Activated CD8-positive, alpha-beta T cell treated with anti-CD3 and anti-CD28 coated beads, Interleukin-2, amount 10 ng/mL, durations not matched to agents 7 days and 5 days (primary cell): ENCODE measurements at regions not wholly inside any gene's neighbourhood (a gene's known extent, or its start where the extent isn't known, plus 50 kb on each side); places are given as distances from the start of the nearest gene placed in this dataset.

Experiments used
- ATAC-seq: fragments of 150-1000 bp; cut with Tn5 transposase; one replicate; pipeline ENCODE4 v1.10.0; 2021; ENCODE audit warnings: moderate library complexity
- CTCF ChIA-PET: fragments of 350-600 bp; sonication (Branson Sonifier 250); formaldehyde crosslinking; loops from one replicate; lab custom pipeline; 2021; ENCODE audit warnings: antibody characterized with exemption; lab: Charles Lee
- POLR2A ChIA-PET: fragments of 350-600 bp; sonication (Branson Sonifier 250); formaldehyde crosslinking; loops from one replicate; lab custom pipeline; 2021; ENCODE audit warnings: antibody characterized with exemption; lab: Charles Lee
- DNase-seq: peaks from one replicate; pipeline ENCODE4 v3.0.0-alpha.2; 2020
- H3K27ac Mint-ChIP-seq: one replicate; pipeline ENCODE4 v1.8.0; 2021; ENCODE audit warnings: mild to moderate bottlenecking, mixed read lengths
- H3K27me3 Mint-ChIP-seq: one replicate; pipeline ENCODE4 v1.8.0; 2021; ENCODE audit warnings: low read depth, mixed read lengths
- H3K36me3 Mint-ChIP-seq: one replicate; pipeline ENCODE4 v1.8.0; 2021; ENCODE audit warnings: low read depth, mixed read lengths
- H3K4me1 Mint-ChIP-seq: one replicate; pipeline ENCODE4 v1.8.0; 2021; ENCODE audit warnings: low read depth, mixed read lengths
- H3K4me3 Mint-ChIP-seq: one replicate; pipeline ENCODE4 v1.8.0; 2021; ENCODE audit warnings: mild to moderate bottlenecking, mixed read lengths
- H3K9me3 Mint-ChIP-seq: one replicate; pipeline ENCODE4 v1.8.0; 2022; ENCODE audit warnings: mixed read lengths; ENCODE audit not compliant: insufficient read depth

GRCh38 chr2:129224486-129224885 is 755.0 kb upstream of the RAB6C start:
- no peaks in the 10 kb centered on the region for H3K36me3 Mint-ChIP-seq
- no peak overlapping the region for H3K4me3 Mint-ChIP-seq
- no peaks in the 10 kb centered on the region for H3K9me3 Mint-ChIP-seq
- H3K4me1 Mint-ChIP-seq, result no peaks in the 10 kb centered on the region
- ATAC-seq (no peak), DNase-seq (no peak)
- CTCF ChIA-PET, result no interaction called here
- H3K27me3 Mint-ChIP-seq, result no peaks in the 10 kb centered on the region
- POLR2A ChIA-PET, result no interaction called here
- H3K27ac Mint-ChIP-seq, result no peak overlapping the region

GRCh38 chr2:129229196-129229595 is 750.3 kb upstream of the RAB6C start:
- ChIA-PET POLR2A (no interaction called here), CTCF (no interaction called here)
- Mint-ChIP-seq H3K36me3 (no peaks in the 10 kb centered on the region), H3K27ac (no peak overlapping the region), H3K9me3 (no peaks in the 10 kb centered on the region), H3K4me1 (no peaks in the 10 kb centered on the region), H3K27me3 (no peaks in the 10 kb centered on the region), H3K4me3 (no peak overlapping the region)
- DNase-seq, result no peak
- no peak for ATAC-seq

GRCh38 chr2:129229830-129230441 is 749.5 kb upstream of the RAB6C start:
- Mint-ChIP-seq H3K36me3 (no peaks in the 10 kb centered on the region), H3K27me3 (no peaks in the 10 kb centered on the region), H3K4me3 (no peak overlapping the region), H3K4me1 (no peaks in the 10 kb centered on the region), H3K9me3 (no peaks in the 10 kb centered on the region), H3K27ac (no peak overlapping the region)
- ChIA-PET CTCF (no interaction called here), POLR2A (no interaction called here)
- DNase-seq, result no peak
- ATAC-seq, result no peak

- ChIA-PET POLR2A (no interaction called here), CTCF (no interaction called here)
- no peaks in the 10 kb centered on the region for H3K4me1 Mint-ChIP-seq
- no peak overlapping the region for H3K4me3 Mint-ChIP-seq
- H3K9me3 Mint-ChIP-seq, result no peaks in the 10 kb centered on the region
- no peaks in the 10 kb centered on the region for H3K27me3 Mint-ChIP-seq
- H3K36me3 Mint-ChIP-seq, result no peaks in the 10 kb centered on the region
- ATAC-seq (no peak), DNase-seq (no peak)
- no peak overlapping the region for H3K27ac Mint-ChIP-seq
These were observed 747.5 kb upstream of the RAB6C start for GRCh38 chr2:129231924-129232323.

- Mint-ChIP-seq H3K27ac (no peak overlapping the region), H3K4me1 (no peaks in the 10 kb centered on the region), H3K9me3 (no peaks in the 10 kb centered on the region), H3K36me3 (no peaks in the 10 kb centered on the region), H3K4me3 (no peak overlapping the region), H3K27me3 (no peaks in the 10 kb centered on the region)
- POLR2A ChIA-PET, result no interaction called here
- CTCF ChIA-PET, result no interaction called here
- DNase-seq, result no peak
- ATAC-seq, result no peak
These were observed 746.3 kb upstream of the RAB6C start for GRCh38 chr2:129233166-129233565.

GRCh38 chr2:129233751-129234406 is 745.6 kb upstream of the RAB6C start:
- DNase-seq (no peak), ATAC-seq (no peak)
- no peaks in the 10 kb centered on the region for H3K4me1 Mint-ChIP-seq
- no peak overlapping the region for H3K27ac Mint-ChIP-seq
- no peaks in the 10 kb centered on the region for H3K27me3 Mint-ChIP-seq
- H3K36me3 Mint-ChIP-seq, result no peaks in the 10 kb centered on the region
- H3K9me3 Mint-ChIP-seq, result no peaks in the 10 kb centered on the region
- CTCF ChIA-PET, result no interaction called here
- H3K4me3 Mint-ChIP-seq, result no peak overlapping the region
- POLR2A ChIA-PET, result no interaction called here

- H3K4me1 Mint-ChIP-seq, result no peaks in the 10 kb centered on the region
- ChIA-PET CTCF (no interaction called here), POLR2A (no interaction called here)
- no peaks in the 10 kb centered on the region for H3K36me3 Mint-ChIP-seq
- no peak for ATAC-seq
- no peak overlapping the region for H3K4me3 Mint-ChIP-seq
- no peaks in the 10 kb centered on the region for H3K9me3 Mint-ChIP-seq
- DNase-seq, result no peak
- H3K27me3 Mint-ChIP-seq, result no peaks in the 10 kb centered on the region
- H3K27ac Mint-ChIP-seq, result no peak overlapping the region
These were observed 742.9 kb upstream of the RAB6C start for GRCh38 chr2:129236601-129237000.

GRCh38 chr2:129237966-129238725 is 741.3 kb upstream of the RAB6C start:
- Mint-ChIP-seq H3K36me3 (no peaks in the 10 kb centered on the region), H3K27ac (no peak overlapping the region), H3K4me3 (no peak overlapping the region), H3K4me1 (no peaks in the 10 kb centered on the region), H3K9me3 (no peaks in the 10 kb centered on the region), H3K27me3 (no peaks in the 10 kb centered on the region)
- DNase-seq (no peak), ATAC-seq (no peak)
- ChIA-PET POLR2A (no interaction called here), CTCF (no interaction called here)

- POLR2A ChIA-PET, result no interaction called here
- CTCF ChIA-PET, result no interaction called here
- no peak for DNase-seq
- H3K27me3 Mint-ChIP-seq, result no peaks in the 10 kb centered on the region
- H3K36me3 Mint-ChIP-seq, result no peaks in the 10 kb centered on the region
- no peak overlapping the region for H3K27ac Mint-ChIP-seq
- no peaks in the 10 kb centered on the region for H3K4me1 Mint-ChIP-seq
- no peak for ATAC-seq
- no peak overlapping the region for H3K4me3 Mint-ChIP-seq
- no peaks in the 10 kb centered on the region for H3K9me3 Mint-ChIP-seq
These were observed 740.3 kb upstream of the RAB6C start for GRCh38 chr2:129239141-129239540.

GRCh38 chr2:129240061-129240460 is 739.4 kb upstream of the RAB6C start:
- POLR2A ChIA-PET, result no interaction called here
- H3K27ac Mint-ChIP-seq, result no peak overlapping the region
- ATAC-seq, result no peak
- CTCF ChIA-PET, result no interaction called here
- H3K27me3 Mint-ChIP-seq, result no peaks in the 10 kb centered on the region
- DNase-seq, result no peak
- no peak overlapping the region for H3K4me3 Mint-ChIP-seq
- no peaks in the 10 kb centered on the region for H3K9me3 Mint-ChIP-seq
- H3K36me3 Mint-ChIP-seq, result no peaks in the 10 kb centered on the region
- H3K4me1 Mint-ChIP-seq, result no peaks in the 10 kb centered on the region

GRCh38 chr2:129242269-129242668 is 737.2 kb upstream of the RAB6C start:
- DNase-seq, result no peak
- Mint-ChIP-seq H3K9me3 (no peaks in the 10 kb centered on the region), H3K27ac (no peak overlapping the region), H3K4me1 (no peaks in the 10 kb centered on the region), H3K27me3 (no peaks in the 10 kb centered on the region), H3K36me3 (no peaks in the 10 kb centered on the region), H3K4me3 (no peak overlapping the region)
- ATAC-seq, result no peak
- ChIA-PET CTCF (no interaction called here), POLR2A (no interaction called here)

GRCh38 chr2:129247751-129248150 is 731.7 kb upstream of the RAB6C start:
- no peaks in the 10 kb centered on the region for H3K36me3 Mint-ChIP-seq
- no peaks in the 10 kb centered on the region for H3K27me3 Mint-ChIP-seq
- no peaks in the 10 kb centered on the region for H3K9me3 Mint-ChIP-seq
- H3K27ac Mint-ChIP-seq, result no peak overlapping the region
- no peak for DNase-seq
- H3K4me3 Mint-ChIP-seq, result no peak overlapping the region
- POLR2A ChIA-PET, result no interaction called here
- CTCF ChIA-PET, result no interaction called here
- no peaks in the 10 kb centered on the region for H3K4me1 Mint-ChIP-seq
- no peak for ATAC-seq
